Loucy (cell line): ENCODE measurements at regions not wholly inside any gene's neighbourhood (a gene's known extent, or its start where the extent isn't known, plus 50 kb on each side); places are given as distances from the start of the nearest gene placed in this dataset.

Experiments used
- H2AFZ ChIP-seq: fragments of 200-600 bp; sonication (generic); 2 replicates; pipeline ENCODE4 v1.6.0; 2016; ENCODE audit warnings: antibody characterized with exemption, mild to moderate bottlenecking, low read length, moderate library complexity
- H3F3A ChIP-seq: fragments of 200-600 bp; 2 replicates; pipeline ENCODE4 v1.6.0; 2016; ENCODE audit warnings: antibody characterized with exemption, low read depth, mild to moderate bottlenecking
- H3K27me3 ChIP-seq: fragments of 200-600 bp; sonication (generic); 2 replicates; pipeline ENCODE4 v1.6.1; 2014; ENCODE audit warnings: low read length, mild to moderate bottlenecking; ENCODE audit not compliant: insufficient read depth, poor library complexity, severe bottlenecking
- H3K36me3 ChIP-seq: fragments of 200-600 bp; sonication (generic); 2 replicates; pipeline ENCODE4 v1.6.1; 2016; ENCODE audit warnings: low read length; ENCODE audit not compliant: insufficient read depth
- H3K4me1 ChIP-seq: fragments of 200-600 bp; sonication (generic); 2 replicates; pipeline ENCODE4 v1.5.1; 2014; ENCODE audit warnings: low read length, mild to moderate bottlenecking; ENCODE audit not compliant: insufficient read depth, poor library complexity, severe bottlenecking
- H3K4me2 ChIP-seq: fragments of 200-600 bp; sonication (generic); 2 replicates; pipeline ENCODE4 v1.6.0; 2014; ENCODE audit warnings: antibody characterized with exemption, low read length, low read depth, mild to moderate bottlenecking; ENCODE audit not compliant: poor library complexity, severe bottlenecking
- H3K4me3 ChIP-seq: fragments of 200-600 bp; sonication (generic); 2 replicates; pipeline ENCODE4 v1.5.1; 2014; ENCODE audit warnings: low read length, mild to moderate bottlenecking, mixed read lengths; ENCODE audit not compliant: poor library complexity, severe bottlenecking
- H3K79me2 ChIP-seq: fragments of 200-600 bp; sonication (generic); 2 replicates; pipeline ENCODE4 v1.6.1; 2014; ENCODE audit warnings: low read length; ENCODE audit not compliant: insufficient read depth
- H3K9ac ChIP-seq: fragments of 200-600 bp; sonication (generic); 2 replicates; pipeline ENCODE4 v1.6.0; 2014; ENCODE audit warnings: mild to moderate bottlenecking, low read depth, low read length, moderate library complexity; ENCODE audit not compliant: poor library complexity, severe bottlenecking
- H3K9me2 ChIP-seq: fragments of 200-600 bp; sonication (generic); replicated peaks from 2 replicates; pipeline ENCODE4 v1.6.1; 2016; ENCODE audit warnings: low read depth, low read length, mixed read lengths
- H3K9me3 ChIP-seq: fragments of 200-600 bp; sonication (generic); 2 replicates; pipeline ENCODE4 v1.6.1; 2014; ENCODE audit warnings: mild to moderate bottlenecking, antibody characterized with exemption, low read length, low read depth; ENCODE audit not compliant: insufficient read depth
- H4K20me1 ChIP-seq: fragments of 200-600 bp; sonication (generic); 2 replicates; pipeline ENCODE4 v1.6.0; 2014; ENCODE audit warnings: antibody characterized with exemption, low read length, mild to moderate bottlenecking; ENCODE audit not compliant: insufficient read depth, poor library complexity, severe bottlenecking
- EZH2phosphoT487 ChIP-seq: fragments of 200-600 bp; IDR thresholded peaks from 2 replicates; pipeline ENCODE4 v1.6.1; 2018; ENCODE audit warnings: antibody characterized with exemption, mild to moderate bottlenecking, moderate library complexity, borderline replicate concordance
- TF ChIP-seq, protein P1 (sequence below): fragments of 200-600 bp; sonication (generic); conservative IDR thresholded peaks from 2 replicates; pipeline ENCODE4 v1.5.1; 2014; ENCODE audit warnings: mild to moderate bottlenecking, antibody characterized with exemption, low read length

DNA sequence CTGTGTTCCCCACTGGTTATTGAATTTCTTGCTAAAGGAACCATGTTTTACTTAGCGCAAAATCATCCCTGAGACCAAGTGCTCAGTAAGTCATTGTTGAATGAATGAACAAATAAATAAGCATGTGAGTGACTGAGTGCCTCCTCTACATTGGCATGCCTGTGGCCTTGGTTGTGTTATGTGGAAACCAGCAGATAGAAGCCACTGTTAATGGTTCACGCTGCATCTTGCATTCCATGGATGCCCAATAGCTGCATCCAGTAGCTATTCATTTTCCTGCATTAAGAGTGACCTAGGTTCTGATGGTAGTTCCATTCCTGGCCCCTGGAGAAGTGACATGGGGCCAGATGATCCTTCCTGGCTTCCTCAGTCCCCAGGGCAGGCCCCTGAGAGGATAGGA is 113.3 kb upstream of the BMPER start:
- Histone ChIP-seq H3K9me3 (no peaks in the 10 kb centered on the region), H3K9me2 (no peaks in the 10 kb centered on the region), H3K27me3 (no peaks in the 10 kb centered on the region), H3K4me3 (no peak overlapping the region), H3K4me2 (no peak overlapping the region), H3K9ac (no peak overlapping the region), H3K79me2 (no peaks in the 10 kb centered on the region), H3K4me1 (no peaks in the 10 kb centered on the region), H2AFZ (no peak overlapping the region), H3K36me3 (no peaks in the 10 kb centered on the region), H4K20me1 (no peaks in the 10 kb centered on the region), H3F3A (no peaks in the 10 kb centered on the region)
- TF ChIP-seq EZH2phosphoT487: no peak
- TF ChIP-seq, protein P1, sequence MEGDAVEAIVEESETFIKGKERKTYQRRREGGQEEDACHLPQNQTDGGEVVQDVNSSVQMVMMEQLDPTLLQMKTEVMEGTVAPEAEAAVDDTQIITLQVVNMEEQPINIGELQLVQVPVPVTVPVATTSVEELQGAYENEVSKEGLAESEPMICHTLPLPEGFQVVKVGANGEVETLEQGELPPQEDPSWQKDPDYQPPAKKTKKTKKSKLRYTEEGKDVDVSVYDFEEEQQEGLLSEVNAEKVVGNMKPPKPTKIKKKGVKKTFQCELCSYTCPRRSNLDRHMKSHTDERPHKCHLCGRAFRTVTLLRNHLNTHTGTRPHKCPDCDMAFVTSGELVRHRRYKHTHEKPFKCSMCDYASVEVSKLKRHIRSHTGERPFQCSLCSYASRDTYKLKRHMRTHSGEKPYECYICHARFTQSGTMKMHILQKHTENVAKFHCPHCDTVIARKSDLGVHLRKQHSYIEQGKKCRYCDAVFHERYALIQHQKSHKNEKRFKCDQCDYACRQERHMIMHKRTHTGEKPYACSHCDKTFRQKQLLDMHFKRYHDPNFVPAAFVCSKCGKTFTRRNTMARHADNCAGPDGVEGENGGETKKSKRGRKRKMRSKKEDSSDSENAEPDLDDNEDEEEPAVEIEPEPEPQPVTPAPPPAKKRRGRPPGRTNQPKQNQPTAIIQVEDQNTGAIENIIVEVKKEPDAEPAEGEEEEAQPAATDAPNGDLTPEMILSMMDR: no peak

DNA sequence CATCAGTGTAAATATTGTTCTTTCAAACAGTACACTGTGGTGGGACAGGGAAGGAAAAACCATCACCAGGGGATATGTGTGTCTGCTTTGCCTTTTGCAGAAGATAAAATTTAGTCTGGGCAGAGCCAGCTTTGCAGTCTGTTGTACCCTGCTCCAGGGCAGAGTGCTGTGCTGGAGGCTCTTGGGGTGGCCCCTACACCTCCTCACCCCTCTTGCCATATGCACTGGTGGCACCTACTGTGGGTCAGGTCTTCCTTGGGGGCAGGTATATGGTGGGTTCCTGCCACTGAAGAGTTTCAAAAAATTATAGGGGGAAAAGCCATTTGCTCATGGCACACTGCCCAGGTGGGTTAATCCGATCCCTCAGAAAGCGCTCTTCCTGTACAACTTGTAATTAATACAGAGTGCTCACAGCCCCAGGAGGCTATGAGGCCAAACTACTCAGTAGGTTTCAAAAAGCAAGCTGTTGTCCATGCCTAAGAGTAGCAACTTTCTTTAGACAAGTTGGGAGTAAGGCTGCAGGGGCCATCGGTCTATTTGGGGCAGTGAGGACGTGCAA is 112.7 kb upstream of the BMPER start:
- Histone ChIP-seq H3K9me2 (no peaks in the 10 kb centered on the region), H3K4me3 (no peak overlapping the region), H3K79me2 (no peaks in the 10 kb centered on the region), H2AFZ (no peak overlapping the region), H3K36me3 (no peaks in the 10 kb centered on the region), H4K20me1 (no peaks in the 10 kb centered on the region), H3F3A (no peaks in the 10 kb centered on the region), H3K4me2 (no peak overlapping the region), H3K27me3 (no peaks in the 10 kb centered on the region), H3K9ac (no peak overlapping the region), H3K9me3 (no peaks in the 10 kb centered on the region), H3K4me1 (no peaks in the 10 kb centered on the region)
- TF ChIP-seq, protein P1: no peak
- TF ChIP-seq EZH2phosphoT487: no peak

DNA sequence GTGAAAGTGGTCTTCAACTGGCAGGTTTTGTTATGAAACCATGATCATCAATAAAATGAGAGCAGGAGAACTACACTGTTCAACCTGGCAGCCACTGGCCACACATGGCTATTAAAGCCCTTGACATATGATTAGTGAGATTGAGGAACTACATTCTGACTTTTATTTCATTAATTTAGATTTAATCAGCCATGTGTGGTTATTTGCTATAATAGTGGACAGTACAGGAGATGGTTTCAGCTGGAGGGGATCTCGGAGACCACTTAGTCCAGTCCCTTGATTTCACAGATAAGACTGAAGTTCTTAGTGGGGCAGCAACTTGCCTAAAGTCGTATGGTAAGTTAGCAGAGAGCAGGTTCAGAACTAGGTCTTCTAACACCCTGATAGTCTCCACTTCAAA is 111.7 kb upstream of the BMPER start:
- TF ChIP-seq, protein P1: no peak
- no peak for TF ChIP-seq EZH2phosphoT487
- no peaks in the 10 kb centered on the region for H3K9me2 ChIP-seq
- H3K9ac ChIP-seq: no peak overlapping the region

More for the DNA sequence above, 111.7 kb upstream of the BMPER start:
- H3F3A ChIP-seq: no peaks in the 10 kb centered on the region
- H4K20me1 ChIP-seq: no peaks in the 10 kb centered on the region
- no peaks in the 10 kb centered on the region for H3K9me3 ChIP-seq
- no peak overlapping the region for H3K4me2 ChIP-seq
- H3K36me3 ChIP-seq: no peaks in the 10 kb centered on the region
- H3K4me3 ChIP-seq: no peak overlapping the region
- no peaks in the 10 kb centered on the region for H3K79me2 ChIP-seq
- H3K4me1 ChIP-seq: no peaks in the 10 kb centered on the region
- no peaks in the 10 kb centered on the region for H3K27me3 ChIP-seq
- no peak overlapping the region for H2AFZ ChIP-seq
